ENCODE measurements at regions not wholly inside any gene's neighbourhood (a gene's known extent, or its start where the extent isn't known, plus 50 kb on each side); places are given as distances from the start of the nearest gene placed in this dataset.

- TF ChIP-seq POLR2A (IDR thresholded peaks at IDR 0.05) (no peak), CTCF (IDR thresholded peaks at IDR 0.05) (no peak), POLR2AphosphoS5 (IDR thresholded peaks at IDR 0.05; ENCODE audit: insufficient read depth in 1 of 2, low read depth in 1 of 2) (no peak)
- Histone ChIP-seq H3K4me1 (no peaks in the 10 kb centered on the region), H3K27ac (no peak overlapping the region), H3K9me3 (no peaks in the 10 kb centered on the region), H3K27me3 (no peaks in the 10 kb centered on the region), H3K36me3 (no peaks in the 10 kb centered on the region), H3K4me3 (no peak overlapping the region)
- intact Hi-C loops (cut with DNase I): no loop called here
- DNase-seq (ENCODE audit: extremely low spot score in 2 of 2): no peak
Measured at GRCh38 chr10:52997007-52997406, 224.4 kb upstream of the MBL2 start.

GRCh38 chr10:52994370-52994769, 221.8 kb upstream of the MBL2 start:
- TF ChIP-seq CTCF (IDR thresholded peaks at IDR 0.05) (no peak), POLR2AphosphoS5 (IDR thresholded peaks at IDR 0.05; ENCODE audit: insufficient read depth in 1 of 2, low read depth in 1 of 2) (no peak), POLR2A (IDR thresholded peaks at IDR 0.05) (no peak)
- H3K36me3 ChIP-seq: no peaks in the 10 kb centered on the region
- intact Hi-C loops (cut with DNase I): no loop called here
- H3K9me3 ChIP-seq: no peaks in the 10 kb centered on the region
- H3K27me3 ChIP-seq: no peaks in the 10 kb centered on the region
- no peak overlapping the region for H3K27ac ChIP-seq
- no peak for DNase-seq (ENCODE audit: extremely low spot score in 2 of 2)
- no peak overlapping the region for H3K4me3 ChIP-seq
- H3K4me1 ChIP-seq: no peaks in the 10 kb centered on the region

- TF ChIP-seq POLR2AphosphoS5 (IDR thresholded peaks at IDR 0.05; ENCODE audit: insufficient read depth in 1 of 2, low read depth in 1 of 2) (no peak), POLR2A (IDR thresholded peaks at IDR 0.05) (no peak), CTCF (IDR thresholded peaks at IDR 0.05) (no peak)
- no peaks in the 10 kb centered on the region for H3K9me3 ChIP-seq
- H3K27ac ChIP-seq: no peak overlapping the region
- no peaks in the 10 kb centered on the region for H3K4me1 ChIP-seq
- intact Hi-C loops (cut with DNase I): no loop called here
- H3K27me3 ChIP-seq: no peaks in the 10 kb centered on the region
- no peak overlapping the region for H3K4me3 ChIP-seq
- H3K36me3 ChIP-seq: no peaks in the 10 kb centered on the region
- no peak for DNase-seq (ENCODE audit: extremely low spot score in 2 of 2)
Measured at GRCh38 chr10:52993109-52993508, 220.5 kb upstream of the MBL2 start.

GRCh38 chr10:52992567-52992966, 220.0 kb upstream of the MBL2 start:
- no peak for TF ChIP-seq POLR2A (IDR thresholded peaks at IDR 0.05)
- no peak for TF ChIP-seq CTCF (IDR thresholded peaks at IDR 0.05)
- TF ChIP-seq POLR2AphosphoS5 (IDR thresholded peaks at IDR 0.05; ENCODE audit: insufficient read depth in 1 of 2, low read depth in 1 of 2): no peak
- Histone ChIP-seq H3K27me3 (no peaks in the 10 kb centered on the region), H3K4me1 (no peaks in the 10 kb centered on the region), H3K36me3 (no peaks in the 10 kb centered on the region), H3K27ac (no peak overlapping the region), H3K9me3 (no peaks in the 10 kb centered on the region), H3K4me3 (no peak overlapping the region)
- DNase-seq (ENCODE audit: extremely low spot score in 2 of 2): no peak
- intact Hi-C loops (cut with DNase I): no loop called here

GRCh38 chr10:52988923-52989322, 216.3 kb upstream of the MBL2 start:
- Histone ChIP-seq H3K27ac (no peak overlapping the region), H3K4me3 (no peak overlapping the region), H3K9me3 (no peaks in the 10 kb centered on the region), H3K4me1 (no peaks in the 10 kb centered on the region), H3K27me3 (no peaks in the 10 kb centered on the region), H3K36me3 (no peaks in the 10 kb centered on the region)
- DNase-seq (ENCODE audit: extremely low spot score in 2 of 2): no peak
- intact Hi-C loops (cut with DNase I): no loop called here
- no peak for TF ChIP-seq CTCF (IDR thresholded peaks at IDR 0.05)
